ENCODE measurements at regions not wholly inside any gene's neighbourhood (a gene's known extent, or its start where the extent isn't known, plus 50 kb on each side); places are given as distances from the start of the nearest gene placed in this dataset.

DNA sequence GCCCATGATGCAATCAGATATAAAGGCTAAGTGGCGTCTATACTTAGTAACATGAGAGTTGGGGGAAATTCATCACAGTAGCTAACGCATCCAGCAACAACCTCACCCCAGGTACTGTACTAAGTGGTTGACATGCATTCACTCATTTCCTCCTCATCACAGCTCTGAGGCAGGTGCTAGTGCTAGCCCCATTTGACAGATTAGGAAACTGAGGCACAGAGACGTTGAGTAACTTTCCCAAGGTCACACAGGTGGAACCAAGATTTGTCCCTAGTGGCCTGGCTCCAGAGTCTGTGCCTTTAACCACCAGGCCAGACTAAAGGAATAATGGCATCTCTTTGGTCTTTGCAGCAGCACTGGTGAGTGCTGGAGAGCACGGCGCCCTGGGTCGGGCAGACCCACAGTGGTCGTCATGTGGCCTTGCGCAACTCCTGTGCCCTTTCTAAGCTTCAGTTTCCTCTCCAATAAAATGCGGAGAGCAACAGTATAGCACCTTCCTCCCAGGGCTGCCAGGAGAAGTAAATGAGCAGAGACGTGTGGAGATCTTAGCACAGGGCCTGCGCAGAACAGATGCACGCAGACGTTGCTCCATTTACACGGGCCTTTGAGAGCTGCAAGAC is 186.4 kb downstream of the BCOR start:
- Histone ChIP-seq H3K9me2 (ENCODE audit: insufficient read depth) (no peaks in the 10 kb centered on the region), H3K4me2 (ENCODE audit: low read length) (no peak overlapping the region), H4K20me1 (ENCODE audit: insufficient read depth) (no peaks in the 10 kb centered on the region), H3K9ac (ENCODE audit: low read length) (no peak overlapping the region), H3K4me1 (ENCODE audit: control insufficient read depth in 1 of 2, insufficient read depth in 2 of 2, low read length in 2 of 2) (peaks cover 12 to 27% of the 10 kb centered on the region in 2 experiments), H3K9me3 (ENCODE audit: control insufficient read depth in 1 of 2, insufficient read depth in 1 of 2, low read depth in 1 of 2, low read length in 2 of 2) (no peaks in the 10 kb centered on the region), H2AFZ (ENCODE audit: low read depth, low read length, poor library complexity, severe bottlenecking) (no peak overlapping the region), H3K4me3 (replicated peaks in 1 of 2; ENCODE audit: low read depth in 1 of 2, low read length in 2 of 2) (no peak overlapping the region), H3K79me2 (ENCODE audit: insufficient read depth, low read length) (no peaks in the 10 kb centered on the region), H3K27me3 (ENCODE audit: insufficient read depth, low read length) (no peaks in the 10 kb centered on the region), H3K27ac (ENCODE audit: low read depth, low read length) (no peak overlapping the region), H3K36me3 (ENCODE audit: control insufficient read depth in 1 of 2, insufficient read depth in 2 of 2, low read length in 2 of 2) (no peaks in the 10 kb centered on the region)
- intact Hi-C loops (cut with micrococcal nuclease), result no loop called here
- ChIA-PET CTCF (no interaction called here), RAD21 (ENCODE audit: low non-redundant PET in 1 of 2, low total read pairs in 2 of 2, uncharacterized antibody in 2 of 2, unreplicated experiment in 2 of 2) (no interaction called here), POLR2A (no interaction called here)
- BruUV-seq (replicated peaks), result no TSS peak
- DNase-seq (ENCODE audit: low read depth, low spot score), result no peak
- no peak for TF ChIP-seq SRF (IDR thresholded peaks at IDR 0.05; ENCODE audit: low read depth)
- TF ChIP-seq, protein P1, sequence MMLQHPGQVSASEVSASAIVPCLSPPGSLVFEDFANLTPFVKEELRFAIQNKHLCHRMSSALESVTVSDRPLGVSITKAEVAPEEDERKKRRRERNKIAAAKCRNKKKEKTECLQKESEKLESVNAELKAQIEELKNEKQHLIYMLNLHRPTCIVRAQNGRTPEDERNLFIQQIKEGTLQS (IDR thresholded peaks at IDR 0.05), result no peak
- TF ChIP-seq FOSL1 (IDR thresholded peaks at IDR 0.05; ENCODE audit: low read depth), result no peak
- no peak for TF ChIP-seq POLR2A (IDR thresholded peaks at IDR 0.05; ENCODE audit: borderline replicate concordance, extremely low read depth, insufficient read depth, insufficient read length)
- TF ChIP-seq, protein P2, sequence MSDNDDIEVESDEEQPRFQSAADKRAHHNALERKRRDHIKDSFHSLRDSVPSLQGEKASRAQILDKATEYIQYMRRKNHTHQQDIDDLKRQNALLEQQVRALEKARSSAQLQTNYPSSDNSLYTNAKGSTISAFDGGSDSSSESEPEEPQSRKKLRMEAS (IDR thresholded peaks at IDR 0.05), result no peak
- no peak for TF ChIP-seq CEBPB (IDR thresholded peaks at IDR 0.05; ENCODE audit: low read depth)
- TF ChIP-seq, protein P3, sequence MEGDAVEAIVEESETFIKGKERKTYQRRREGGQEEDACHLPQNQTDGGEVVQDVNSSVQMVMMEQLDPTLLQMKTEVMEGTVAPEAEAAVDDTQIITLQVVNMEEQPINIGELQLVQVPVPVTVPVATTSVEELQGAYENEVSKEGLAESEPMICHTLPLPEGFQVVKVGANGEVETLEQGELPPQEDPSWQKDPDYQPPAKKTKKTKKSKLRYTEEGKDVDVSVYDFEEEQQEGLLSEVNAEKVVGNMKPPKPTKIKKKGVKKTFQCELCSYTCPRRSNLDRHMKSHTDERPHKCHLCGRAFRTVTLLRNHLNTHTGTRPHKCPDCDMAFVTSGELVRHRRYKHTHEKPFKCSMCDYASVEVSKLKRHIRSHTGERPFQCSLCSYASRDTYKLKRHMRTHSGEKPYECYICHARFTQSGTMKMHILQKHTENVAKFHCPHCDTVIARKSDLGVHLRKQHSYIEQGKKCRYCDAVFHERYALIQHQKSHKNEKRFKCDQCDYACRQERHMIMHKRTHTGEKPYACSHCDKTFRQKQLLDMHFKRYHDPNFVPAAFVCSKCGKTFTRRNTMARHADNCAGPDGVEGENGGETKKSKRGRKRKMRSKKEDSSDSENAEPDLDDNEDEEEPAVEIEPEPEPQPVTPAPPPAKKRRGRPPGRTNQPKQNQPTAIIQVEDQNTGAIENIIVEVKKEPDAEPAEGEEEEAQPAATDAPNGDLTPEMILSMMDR (IDR thresholded peaks at IDR 0.05 in 2 of 3, conservative IDR thresholded peaks at IDR 0.05 in 1 of 3; ENCODE audit: borderline replicate concordance in 1 of 3, insufficient read depth in 1 of 3, low read depth in 2 of 3, low read length in 2 of 3), result no peak
- no peak for TF ChIP-seq TCF7L2 (IDR thresholded peaks at IDR 0.05; ENCODE audit: borderline replicate concordance, extremely low read depth, insufficient read depth, insufficient read length)
- TF ChIP-seq ZFX (IDR thresholded peaks at IDR 0.05), result no peak
- no peak for TF ChIP-seq EGR1 (IDR thresholded peaks at IDR 0.05; ENCODE audit: low read depth)
- no peak for TF ChIP-seq EZH2phosphoT487 (IDR thresholded peaks at IDR 0.05; ENCODE audit: borderline replicate concordance)
- TF ChIP-seq, protein P4, sequence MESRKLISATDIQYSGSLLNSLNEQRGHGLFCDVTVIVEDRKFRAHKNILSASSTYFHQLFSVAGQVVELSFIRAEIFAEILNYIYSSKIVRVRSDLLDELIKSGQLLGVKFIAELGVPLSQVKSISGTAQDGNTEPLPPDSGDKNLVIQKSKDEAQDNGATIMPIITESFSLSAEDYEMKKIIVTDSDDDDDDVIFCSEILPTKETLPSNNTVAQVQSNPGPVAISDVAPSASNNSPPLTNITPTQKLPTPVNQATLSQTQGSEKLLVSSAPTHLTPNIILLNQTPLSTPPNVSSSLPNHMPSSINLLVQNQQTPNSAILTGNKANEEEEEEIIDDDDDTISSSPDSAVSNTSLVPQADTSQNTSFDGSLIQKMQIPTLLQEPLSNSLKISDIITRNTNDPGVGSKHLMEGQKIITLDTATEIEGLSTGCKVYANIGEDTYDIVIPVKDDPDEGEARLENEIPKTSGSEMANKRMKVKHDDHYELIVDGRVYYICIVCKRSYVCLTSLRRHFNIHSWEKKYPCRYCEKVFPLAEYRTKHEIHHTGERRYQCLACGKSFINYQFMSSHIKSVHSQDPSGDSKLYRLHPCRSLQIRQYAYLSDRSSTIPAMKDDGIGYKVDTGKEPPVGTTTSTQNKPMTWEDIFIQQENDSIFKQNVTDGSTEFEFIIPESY (IDR thresholded peaks at IDR 0.05; ENCODE audit: extremely low read depth, insufficient replicate concordance, low read length), result no peak
- no peak for TF ChIP-seq JUND (IDR thresholded peaks at IDR 0.05)
- no peak for ATAC-seq

Measured in HCT116 (cell line).